ENCODE measurements at regions not wholly inside any gene's neighbourhood (a gene's known extent, or its start where the extent isn't known, plus 50 kb on each side); places are given as distances from the start of the nearest gene placed in this dataset.

- Histone ChIP-seq H3K36me3 (no peaks in the 10 kb centered on the region), H3K4me3 (replicated peaks in 1 of 3) (no peak overlapping the region), H3K4me1 (no peaks in the 10 kb centered on the region), H3K27me3 (no peaks in the 10 kb centered on the region), H3K9me3 (no peaks in the 10 kb centered on the region), H3K27ac (no peak overlapping the region)
- DNase-seq = no peak
- WGBS, 2 donors = 77 to 90% methylated on average over 1 of the region's 1 CpG
- TF ChIP-seq POLR2A (IDR thresholded peaks at IDR 0.05) = no peak
- TF ChIP-seq CTCF (IDR thresholded peaks at IDR 0.05) = no peak
- intact Hi-C loops (cut with DNase I) = no loop called here
Measured at GRCh38 chr2:166637051-166637450, 143.0 kb upstream of the SCN7A start.

- intact Hi-C loops (cut with DNase I) = no loop called here
- no peaks in the 10 kb centered on the region for H3K36me3 ChIP-seq
- no peaks in the 10 kb centered on the region for H3K4me1 ChIP-seq
- 87 to 94% methylated on average over 4 of the region's 4 CpGs for WGBS, 2 donors
- H3K27me3 ChIP-seq = no peaks in the 10 kb centered on the region
- H3K27ac ChIP-seq = no peak overlapping the region
- no peak for TF ChIP-seq CTCF (IDR thresholded peaks at IDR 0.05)
- TF ChIP-seq POLR2A (IDR thresholded peaks at IDR 0.05) = no peak
- no peak overlapping the region for H3K4me3 ChIP-seq (replicated peaks in 1 of 3)
- H3K9me3 ChIP-seq = no peaks in the 10 kb centered on the region
- DNase-seq = no peak
Measured at GRCh38 chr2:166634706-166635105, 140.7 kb upstream of the SCN7A start.

- no peaks in the 10 kb centered on the region for H3K36me3 ChIP-seq
- H3K4me1 ChIP-seq = no peaks in the 10 kb centered on the region
- no peak overlapping the region for H3K4me3 ChIP-seq (replicated peaks in 1 of 3)
- WGBS, 2 donors = 12 to 24% methylated on average over 3 of the region's 3 CpGs
- DNase-seq = no peak
- no peaks in the 10 kb centered on the region for H3K9me3 ChIP-seq
- TF ChIP-seq CTCF (IDR thresholded peaks at IDR 0.05) (no peak), POLR2A (IDR thresholded peaks at IDR 0.05) (no peak)
- H3K27me3 ChIP-seq = no peaks in the 10 kb centered on the region
- intact Hi-C loops (cut with DNase I) = no loop called here
- no peak overlapping the region for H3K27ac ChIP-seq
Measured at GRCh38 chr2:166632616-166633015, 138.6 kb upstream of the SCN7A start.

GRCh38 chr2:166628478-166629136 lies 134.6 kb upstream of the SCN7A start:
- Histone ChIP-seq H3K4me3 (replicated peaks in 1 of 3) (no peak overlapping the region), H3K36me3 (no peaks in the 10 kb centered on the region), H3K4me1 (no peaks in the 10 kb centered on the region), H3K9me3 (no peaks in the 10 kb centered on the region), H3K27ac (no peak overlapping the region), H3K27me3 (no peaks in the 10 kb centered on the region)
- TF ChIP-seq POLR2A (IDR thresholded peaks at IDR 0.05) (no peak), CTCF (IDR thresholded peaks at IDR 0.05) (no peak)
- 33 to 69% methylated on average over 1 of the region's 1 CpG for WGBS, 2 donors
- no peak for DNase-seq
- intact Hi-C loops (cut with DNase I) = no loop called here

- no peak for DNase-seq
- 91 to 98% methylated on average over 2 of the region's 2 CpGs for WGBS, 2 donors
- Histone ChIP-seq H3K4me3 (replicated peaks in 1 of 3) (no peak overlapping the region), H3K27ac (no peak overlapping the region), H3K36me3 (no peaks in the 10 kb centered on the region), H3K4me1 (no peaks in the 10 kb centered on the region), H3K27me3 (no peaks in the 10 kb centered on the region), H3K9me3 (no peaks in the 10 kb centered on the region)
- TF ChIP-seq POLR2A (IDR thresholded peaks at IDR 0.05) (no peak), CTCF (IDR thresholded peaks at IDR 0.05) (no peak)
- intact Hi-C loops (cut with DNase I) = no loop called here
Measured at GRCh38 chr2:166627893-166628292, 133.8 kb upstream of the SCN7A start.
